ENCODE measurements at regions not wholly inside any gene's neighbourhood (a gene's known extent, or its start where the extent isn't known, plus 50 kb on each side); places are given as distances from the start of the nearest gene placed in this dataset.
"Not testable (repeated sequence)": the region's sequence is repeated elsewhere in the genome, so short reads cannot be mapped to it uniquely, and the experiment has no call there.

DNA sequence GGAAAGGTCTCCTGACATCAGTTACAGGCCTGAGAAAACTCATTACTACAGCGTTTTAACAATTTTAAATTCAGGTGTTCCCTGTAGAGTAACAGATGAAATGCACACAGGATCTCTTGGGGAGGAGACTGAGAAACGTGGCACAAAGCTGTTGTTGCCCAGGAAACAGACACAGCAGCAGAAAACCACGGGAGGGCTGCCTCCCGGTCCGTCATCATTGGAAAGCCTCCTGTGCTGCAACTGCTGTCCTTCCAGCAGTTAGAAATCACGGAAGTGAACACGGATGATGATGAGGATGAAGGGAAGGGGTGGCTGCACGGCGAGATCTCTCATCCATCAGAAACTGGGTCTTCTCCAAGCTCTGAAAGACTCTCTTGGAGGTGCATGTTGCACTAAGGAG, 94.6 kb upstream of the RNF32 start:
- DNase-seq: no peak

DNA sequence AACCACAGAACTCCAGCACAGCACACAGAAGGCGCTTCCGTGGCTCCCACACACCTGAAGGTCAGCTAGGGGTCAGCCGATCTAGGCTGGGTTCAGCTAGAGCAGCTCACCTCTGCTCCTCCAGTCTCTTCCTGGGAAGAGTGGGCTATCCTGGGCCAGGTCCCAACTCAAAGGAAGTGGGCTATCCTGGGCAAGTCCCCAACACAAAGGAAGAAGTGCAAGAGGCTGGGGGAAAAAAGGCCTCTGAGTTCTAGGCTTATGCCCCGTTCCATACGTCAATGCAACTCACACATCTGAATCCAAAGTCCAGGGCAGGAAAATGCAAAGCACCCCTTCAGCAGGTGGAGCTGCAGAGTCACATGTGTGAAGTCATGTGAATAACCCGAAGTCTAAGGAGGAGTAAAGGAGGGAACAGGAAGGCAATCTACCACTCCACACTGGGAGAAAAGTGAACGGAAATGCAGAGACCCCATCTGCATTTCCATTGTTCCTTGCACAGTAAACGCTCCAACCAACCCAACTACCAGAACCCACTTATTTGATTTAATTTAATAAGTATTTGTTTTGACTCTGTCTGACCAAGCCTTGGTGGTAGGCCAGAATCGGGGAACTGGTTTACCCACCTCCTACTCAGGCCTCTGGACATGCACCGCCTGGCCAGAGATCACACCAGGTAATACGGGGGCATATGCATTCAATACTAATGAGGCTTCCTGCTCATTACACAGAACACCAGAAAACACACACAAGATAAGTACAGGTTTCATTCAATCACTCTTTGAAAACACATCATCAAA, 95.5 kb upstream of the RNF32 start:
- DNase-seq: no peak

DNA sequence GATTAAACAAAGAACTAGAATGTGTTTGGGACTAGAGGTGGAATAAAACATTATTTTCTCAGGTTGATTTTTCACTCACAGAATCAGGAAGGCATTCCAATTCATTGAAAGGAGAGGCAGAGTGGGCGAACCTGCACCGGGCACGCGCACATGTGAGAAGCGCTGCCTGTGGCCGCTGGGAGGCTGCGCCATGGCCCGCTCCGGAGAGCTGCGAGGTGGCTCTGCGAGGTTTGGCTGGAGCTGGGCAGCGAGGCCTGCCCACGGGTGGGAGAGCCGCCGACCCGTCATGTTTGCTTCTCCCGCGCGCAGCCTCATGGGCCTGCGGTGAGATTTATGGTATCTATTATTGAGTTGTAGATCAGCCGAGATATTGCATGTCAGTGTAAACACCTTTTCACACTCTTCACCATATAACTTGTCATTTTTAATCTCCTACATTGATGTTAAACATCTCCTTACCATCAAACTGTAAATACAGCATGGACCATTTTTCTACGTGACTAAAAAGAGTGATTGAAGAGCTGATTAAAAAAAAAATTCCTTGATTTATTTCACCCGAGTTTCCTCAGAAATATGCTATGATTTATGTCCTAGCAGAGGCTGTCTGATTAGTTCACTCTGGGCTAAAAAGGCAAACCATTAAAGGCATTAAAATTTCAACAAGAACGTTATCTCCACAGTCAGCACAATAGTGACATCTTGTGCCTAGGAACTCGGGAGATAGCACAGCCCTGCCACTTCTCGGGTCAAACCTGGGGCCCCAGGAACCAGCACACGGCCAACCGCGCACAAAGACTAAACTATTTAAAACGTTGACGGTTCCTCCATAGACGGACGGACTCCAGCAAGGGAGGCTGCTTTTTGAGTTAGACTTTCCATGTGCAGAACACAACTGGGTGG, 96.6 kb upstream of the RNF32 start:
- DNase-seq: no peak

DNA sequence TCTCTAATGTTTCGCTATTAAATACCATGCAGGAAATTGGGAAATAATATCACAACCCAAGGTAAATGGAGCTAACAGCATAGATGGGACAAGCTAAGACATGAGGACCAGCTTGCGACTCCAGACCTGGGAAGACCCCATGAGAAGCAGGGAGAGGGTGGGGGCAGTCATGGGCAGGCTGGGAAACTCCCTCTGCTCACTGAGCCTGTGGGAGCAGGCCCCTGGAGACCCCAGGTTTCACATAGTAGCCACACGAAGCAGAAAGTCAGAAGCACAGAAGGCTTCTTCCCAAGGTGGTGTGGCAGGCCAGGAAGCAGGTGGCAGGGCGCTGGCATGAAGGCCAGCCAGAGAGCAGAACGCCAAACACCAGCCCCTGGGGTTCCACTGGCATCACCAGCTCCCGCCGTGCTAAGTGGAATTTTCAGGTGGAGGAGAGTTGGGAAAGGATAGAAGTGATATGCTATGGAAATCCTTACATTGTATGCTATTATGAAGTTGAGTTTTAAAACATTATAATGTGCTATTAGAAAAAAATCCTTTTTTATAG, 99.9 kb upstream of the RNF32 start:
- no peak for DNase-seq

GRCh38 chr7:156539999-156540398, 100.6 kb upstream of the RNF32 start:
- no peak for DNase-seq

DNA sequence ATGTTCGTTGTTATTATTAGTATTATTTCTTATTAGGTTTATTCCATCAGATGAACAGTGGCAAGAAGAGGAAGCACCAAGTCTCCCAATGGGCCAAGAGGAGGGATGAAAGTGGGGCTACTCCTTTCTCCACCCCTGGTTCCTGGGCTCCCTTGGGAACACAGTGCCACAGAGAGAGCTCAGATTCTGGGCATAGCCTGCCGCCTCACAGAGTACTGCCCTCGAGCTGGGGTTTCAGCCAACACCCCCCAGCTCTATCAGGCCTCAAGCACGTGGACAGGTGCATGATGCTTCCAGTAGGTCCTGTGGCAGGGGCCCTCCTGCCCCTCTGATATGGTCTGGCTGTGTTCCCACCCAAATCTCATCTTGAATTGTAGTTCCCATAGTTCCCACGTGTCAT, 103.6 kb upstream of the RNF32 start:
- DNase-seq: no peak

DNA sequence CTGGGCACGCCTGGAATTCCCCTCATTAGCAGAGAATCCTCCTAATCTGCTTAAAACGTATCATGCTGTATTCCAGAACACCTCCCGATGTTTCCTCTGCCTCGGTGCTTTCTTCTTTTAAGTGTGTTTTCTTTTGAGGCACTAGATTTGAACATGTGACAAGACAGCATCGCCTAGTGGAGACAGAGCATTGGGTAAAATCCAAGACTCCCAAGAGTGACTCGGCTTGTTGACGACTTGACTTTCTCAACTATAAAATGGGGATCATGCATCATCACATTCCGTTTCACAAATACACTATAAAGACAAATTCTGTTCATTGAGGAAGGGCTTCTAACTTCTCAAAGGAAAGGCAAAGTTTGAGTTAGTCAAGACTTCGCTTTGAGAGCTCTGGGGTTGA, 105.6 kb upstream of the RNF32 start:
- DNase-seq: no peak

GRCh38 chr7:156533964-156534363, 106.6 kb upstream of the RNF32 start:
- no peak for DNase-seq

GRCh38 chr7:156533420-156533819, 107.2 kb upstream of the RNF32 start:
- no peak for DNase-seq

DNA sequence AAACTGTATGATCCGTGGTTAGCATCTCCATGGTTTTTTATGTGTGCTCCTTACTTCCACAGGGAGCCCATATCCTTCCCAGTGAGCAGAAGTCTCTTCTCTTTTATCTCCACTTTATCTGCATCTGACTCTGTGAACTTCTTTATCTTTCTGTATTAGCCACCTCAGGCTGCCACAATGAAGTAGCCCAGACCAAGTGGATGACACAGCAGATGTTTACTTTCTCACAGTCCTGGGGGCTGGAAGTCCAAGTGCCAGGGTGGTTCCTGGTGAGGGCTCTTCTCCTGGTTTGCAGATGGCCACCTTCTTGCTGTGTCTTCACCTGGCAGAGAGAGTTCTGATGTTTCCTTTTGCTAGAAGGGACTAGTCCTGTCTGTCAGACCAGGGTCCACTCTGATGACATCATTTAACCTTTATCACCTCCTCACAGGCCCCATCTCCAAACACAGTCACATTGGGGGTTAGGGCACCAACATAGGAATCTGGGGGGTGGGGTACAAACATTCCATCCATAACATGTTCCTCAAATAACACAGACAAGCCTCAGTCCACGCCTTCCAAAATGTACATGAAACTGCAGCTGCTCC, 108.5 kb upstream of the RNF32 start:
- no peak for DNase-seq

DNA sequence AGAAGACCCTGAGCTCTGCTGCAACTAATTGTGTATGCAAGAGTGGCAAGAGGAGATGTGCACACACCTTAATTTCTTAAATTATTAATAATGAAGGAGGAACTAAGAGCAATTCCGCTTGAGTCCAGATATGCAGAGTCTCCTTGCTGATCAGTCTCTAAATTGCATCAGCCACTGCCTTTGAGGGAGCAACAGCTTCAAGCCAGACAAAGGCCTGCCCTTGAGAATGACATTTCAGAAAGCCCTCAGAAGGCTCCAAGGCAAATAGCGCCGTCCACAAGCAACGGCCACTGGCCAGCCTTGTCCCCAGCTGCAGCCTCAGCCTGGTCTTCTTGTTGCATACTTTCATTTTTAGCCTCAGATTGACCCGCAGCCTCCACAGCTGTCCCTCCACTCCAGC, 110.6 kb upstream of the RNF32 start:
- DNase-seq: no peak

DNA sequence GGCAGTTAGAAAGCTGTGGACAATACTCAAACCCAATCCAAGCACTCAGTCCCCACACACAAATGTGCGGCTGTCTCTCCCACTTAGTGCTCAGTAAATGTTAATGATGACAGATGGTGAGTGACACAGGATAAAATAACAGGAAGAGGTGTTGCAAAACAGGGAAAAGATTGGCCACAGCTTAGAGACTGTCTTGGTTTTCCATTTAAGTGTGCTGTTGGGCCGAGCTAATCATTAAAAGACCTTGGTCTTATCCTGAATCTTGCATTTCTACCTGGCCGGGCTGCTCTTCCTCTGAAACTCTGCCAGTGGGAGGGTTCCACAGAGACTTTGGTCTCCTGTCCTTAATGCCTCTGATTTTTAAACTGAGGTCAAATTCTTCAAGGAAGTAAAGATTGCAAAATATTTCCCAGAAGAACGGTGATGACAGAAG, 113.1 kb upstream of the RNF32 start:
- no peak for DNase-seq

DNA sequence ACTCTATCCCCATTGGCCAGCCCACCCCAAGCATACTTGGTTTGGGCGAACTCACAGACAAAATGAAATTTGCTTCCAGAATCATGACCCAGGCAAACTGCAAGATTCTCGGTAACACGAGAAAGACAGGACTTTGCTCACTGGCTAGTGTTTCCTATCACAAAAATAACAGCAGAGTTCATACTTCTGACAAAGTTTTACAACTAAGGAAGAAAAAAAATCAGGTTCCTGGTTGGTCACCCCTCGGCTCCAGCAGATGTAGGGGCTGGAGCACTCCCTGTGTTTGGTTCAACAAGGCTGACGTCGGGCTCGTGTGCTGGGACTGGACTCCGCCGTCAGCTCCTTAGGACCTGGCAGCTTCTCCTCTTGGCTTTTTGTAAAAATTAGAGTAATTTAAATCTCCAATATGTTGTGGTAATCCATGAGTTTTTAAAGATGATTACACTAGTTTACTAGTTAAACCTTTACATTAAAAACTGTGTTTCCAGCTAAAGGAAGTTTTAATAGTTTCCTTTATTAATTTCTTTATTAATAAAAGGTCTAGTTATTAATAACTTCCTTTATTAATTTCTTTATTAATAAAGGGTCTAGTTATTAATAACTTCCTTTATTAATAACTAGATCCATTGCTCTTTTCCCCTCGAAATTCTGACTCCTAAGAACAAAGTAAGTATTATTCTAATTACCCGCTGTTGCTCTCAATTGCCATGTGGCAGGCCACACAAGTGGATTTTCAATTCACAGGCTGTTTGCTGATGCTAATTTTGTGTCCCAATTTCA, 115.6 kb upstream of the RNF32 start:
- DNase-seq: no peak

DNA sequence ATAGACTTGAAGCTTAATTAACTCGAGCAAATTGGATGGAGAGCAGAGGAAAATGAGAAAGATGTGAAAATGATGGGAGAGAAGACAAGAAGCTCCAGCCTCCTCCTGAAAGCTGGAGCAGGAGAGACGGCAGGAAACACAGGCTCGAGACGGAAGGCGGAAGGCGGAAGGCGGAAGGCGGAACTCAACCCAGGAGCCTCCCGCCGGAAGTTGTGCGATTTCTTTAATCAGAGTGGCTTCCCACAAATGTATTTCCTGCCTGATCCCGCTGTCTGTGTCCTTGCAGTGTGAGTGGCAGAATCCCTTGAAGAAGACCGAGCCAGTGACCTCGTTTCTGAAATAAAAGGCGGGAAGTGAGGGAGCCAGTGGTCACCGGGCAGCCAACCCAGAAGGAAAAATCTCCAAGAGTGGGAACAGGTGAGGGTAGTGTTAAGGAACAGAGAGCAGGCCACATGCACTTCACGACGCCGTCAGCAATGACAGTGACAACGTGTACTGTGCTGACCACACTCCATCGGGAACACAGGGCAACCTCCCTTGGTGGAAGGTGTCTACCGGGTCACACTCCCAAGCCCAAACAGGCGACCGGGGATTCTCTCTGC, 117.0 kb upstream of the RNF32 start:
- DNase-seq: no peak

DNA sequence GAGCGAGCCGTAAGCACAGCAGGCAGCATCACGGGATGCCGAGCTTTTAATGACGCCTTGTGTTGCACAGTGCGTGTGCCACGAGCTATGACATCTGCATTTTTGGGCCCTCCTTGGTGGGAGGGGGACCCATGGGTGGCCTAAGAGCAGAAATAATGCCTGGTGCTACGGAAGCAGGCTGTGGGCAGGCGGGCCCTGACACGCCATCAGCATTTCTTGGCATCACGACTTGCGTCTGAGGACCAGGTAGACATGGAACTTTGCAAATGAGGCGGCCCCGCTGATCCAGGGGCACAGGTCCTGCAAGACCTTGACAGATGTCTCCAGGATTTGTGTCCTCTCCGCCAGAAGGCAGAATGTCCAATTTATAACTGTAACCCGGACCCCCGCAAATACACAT, 117.8 kb upstream of the RNF32 start:
- no peak for DNase-seq

GRCh38 chr7:156519070-156519469, 121.5 kb upstream of the RNF32 start:
- no peak for DNase-seq

GRCh38 chr7:156518466-156518865, 122.1 kb upstream of the RNF32 start:
- no peak for DNase-seq

GRCh38 chr7:156517858-156518257, 122.7 kb upstream of the RNF32 start:
- DNase-seq: not testable (repeated sequence)

GRCh38 chr7:156516791-156517378, 123.7 kb upstream of the RNF32 start:
- DNase-seq: no peak

- DNase-seq: no peak
These were observed 124.4 kb upstream of the RNF32 start for GRCh38 chr7:156515911-156516790.

GRCh38 chr7:156514851-156515250, 125.7 kb upstream of the RNF32 start:
- DNase-seq: no peak

Measured in NCI-H1436 treated with DMSO at 0.1 percent for 48 hours (cell line).